GM21825 (cell line): ENCODE measurements at regions not wholly inside any gene's neighbourhood (a gene's known extent, or its start where the extent isn't known, plus 50 kb on each side); places are given as distances from the start of the nearest gene placed in this dataset.
"Not testable (repeated sequence)": the region's sequence is repeated elsewhere in the genome, so short reads cannot be mapped to it uniquely, and the experiment has no call there.

Source experiments
- ATAC-seq: cut with Tn5 transposase; IDR thresholded peaks from one replicate; pipeline ENCODE4 v1.9.1; 2021; ENCODE audit warnings: mild to moderate bottlenecking, moderate library complexity; ENCODE audit not compliant: unreplicated experiment

DNA sequence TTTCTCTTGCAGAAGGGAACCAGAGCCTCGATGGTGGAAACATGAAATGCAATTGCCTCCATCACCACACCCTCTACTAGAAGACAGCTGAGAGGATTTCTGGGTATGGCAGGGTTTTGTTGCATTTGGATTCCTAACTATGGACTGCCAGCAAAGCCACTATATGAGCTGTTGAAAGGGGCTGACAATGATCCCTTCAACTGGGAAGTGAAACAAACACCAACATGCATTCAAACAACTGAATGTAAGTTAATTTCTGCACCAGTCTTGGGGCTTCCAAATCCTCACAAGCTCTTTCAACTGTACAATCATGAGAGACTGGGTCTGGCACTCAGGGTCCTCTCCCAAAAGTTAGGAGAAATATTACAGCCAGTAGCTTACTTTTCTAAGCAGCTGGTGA lies 116.7 kb upstream of the PLCL2 start:
- ATAC-seq = no peak

DNA sequence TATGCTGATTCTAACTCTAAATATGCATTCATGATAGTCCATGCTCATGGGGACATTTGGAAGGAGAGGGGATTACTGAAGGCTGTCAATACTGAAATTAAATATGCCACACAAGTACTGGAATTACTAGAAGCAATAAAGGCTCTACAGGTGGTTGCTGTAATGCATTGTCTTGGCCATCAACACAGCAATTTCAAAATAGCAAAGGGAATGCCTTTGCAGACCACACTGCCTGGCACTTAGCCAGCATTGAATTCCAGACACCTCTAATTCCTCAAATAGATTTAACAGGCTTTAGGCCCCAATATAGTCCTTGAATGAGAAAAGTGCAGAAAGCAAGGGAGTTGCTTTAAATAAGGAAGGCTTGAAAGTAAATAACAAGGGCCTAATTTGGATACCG lies 115.8 kb upstream of the PLCL2 start:
- ATAC-seq = no peak

DNA sequence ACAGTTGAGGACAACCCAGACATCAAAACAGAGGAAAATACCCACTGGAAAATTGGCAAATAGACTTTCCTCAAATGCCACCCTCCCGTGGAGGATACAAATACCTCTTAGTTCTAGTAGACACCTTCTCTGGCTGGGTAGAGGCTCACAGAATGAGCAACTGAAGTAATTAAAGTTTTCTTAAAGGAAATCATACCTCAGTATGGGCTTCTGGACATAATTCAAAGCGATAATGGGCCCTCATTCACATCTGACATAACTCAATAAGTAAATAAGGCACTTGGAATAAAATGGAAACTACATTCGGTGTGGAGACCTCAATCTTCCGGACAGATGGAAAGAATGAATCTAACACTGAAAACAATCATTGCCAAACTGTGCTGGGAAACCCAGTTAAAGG lies 115.2 kb upstream of the PLCL2 start:
- no peak for ATAC-seq

DNA sequence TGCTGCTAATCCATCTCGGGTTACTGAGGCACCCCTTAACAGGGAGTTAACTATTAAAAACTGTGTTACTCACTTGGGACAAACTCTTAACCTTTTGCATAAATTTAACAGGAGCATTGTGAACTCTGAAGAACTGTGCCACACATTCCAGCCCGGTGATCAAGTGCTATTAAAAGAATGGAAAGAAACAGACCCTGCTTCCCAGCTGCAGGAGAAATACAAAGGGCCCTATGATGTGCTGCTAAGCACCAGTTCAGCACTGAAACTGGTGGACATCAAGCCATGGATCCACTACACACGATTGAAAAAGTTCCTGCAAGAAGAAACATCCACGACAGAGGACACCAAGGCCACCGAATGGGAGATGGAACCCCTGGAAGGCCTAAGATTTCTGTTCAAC lies 114.7 kb upstream of the PLCL2 start:
- no peak for ATAC-seq

DNA sequence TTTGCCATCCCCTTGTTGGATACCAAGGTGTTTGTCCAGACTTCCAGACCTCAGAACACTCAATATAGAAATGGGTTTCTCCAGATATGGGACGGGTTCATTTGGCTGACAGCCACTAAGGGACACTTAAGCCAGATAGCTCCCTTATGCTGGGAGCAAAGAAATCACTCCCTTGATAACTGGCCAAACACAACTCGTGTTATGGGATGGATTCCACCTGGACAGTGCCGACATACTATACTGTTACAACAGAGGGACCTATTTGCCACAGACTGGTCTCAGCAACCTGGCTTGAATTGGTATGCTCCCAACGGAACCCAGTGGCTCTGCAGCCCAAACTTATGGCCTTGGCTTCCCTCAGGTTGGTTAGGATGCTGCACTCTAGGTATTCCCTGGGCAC lies 114.0 kb upstream of the PLCL2 start:
- no peak for ATAC-seq

DNA sequence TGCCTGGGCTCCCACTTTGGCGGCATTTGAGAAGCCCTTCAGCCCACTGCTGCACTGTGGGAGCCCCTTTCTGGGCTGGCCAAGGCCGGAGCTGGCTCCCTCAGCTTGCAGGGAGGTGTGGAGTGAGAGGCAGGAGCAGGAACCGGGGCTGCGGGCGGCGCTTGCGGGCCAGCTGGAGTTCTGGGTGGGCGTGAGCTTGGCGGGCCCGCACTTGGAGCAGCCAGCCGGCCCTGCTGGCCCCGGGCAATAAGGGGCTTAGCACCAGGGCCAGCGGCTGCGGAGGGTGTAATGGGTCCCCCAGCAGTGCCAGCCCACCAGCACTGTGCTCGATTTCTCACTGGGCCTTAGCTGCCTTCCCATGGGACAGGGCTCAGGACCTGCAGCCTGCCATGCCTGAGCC lies 111.2 kb upstream of the PLCL2 start:
- ATAC-seq = not testable (repeated sequence)

DNA sequence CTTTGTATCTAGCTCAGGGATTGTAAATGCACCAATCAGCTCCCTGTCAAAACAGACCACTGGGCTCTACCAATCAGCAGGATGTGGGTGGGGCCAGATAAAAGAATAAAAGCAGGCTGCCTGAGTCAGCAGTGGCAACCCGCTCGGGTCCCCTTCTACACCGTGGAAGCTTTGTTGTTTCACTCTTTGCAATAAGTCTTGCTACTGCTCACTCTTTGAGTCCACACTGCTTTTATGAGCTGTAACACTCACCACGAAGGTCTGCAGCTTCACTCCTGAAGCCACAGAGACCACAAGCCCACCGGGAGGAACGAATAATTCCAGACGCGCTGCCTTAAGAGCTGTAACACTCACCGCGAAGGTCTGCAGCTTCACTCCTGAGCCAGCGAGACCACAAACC lies 110.2 kb upstream of the PLCL2 start:
- ATAC-seq = not testable (repeated sequence)

DNA sequence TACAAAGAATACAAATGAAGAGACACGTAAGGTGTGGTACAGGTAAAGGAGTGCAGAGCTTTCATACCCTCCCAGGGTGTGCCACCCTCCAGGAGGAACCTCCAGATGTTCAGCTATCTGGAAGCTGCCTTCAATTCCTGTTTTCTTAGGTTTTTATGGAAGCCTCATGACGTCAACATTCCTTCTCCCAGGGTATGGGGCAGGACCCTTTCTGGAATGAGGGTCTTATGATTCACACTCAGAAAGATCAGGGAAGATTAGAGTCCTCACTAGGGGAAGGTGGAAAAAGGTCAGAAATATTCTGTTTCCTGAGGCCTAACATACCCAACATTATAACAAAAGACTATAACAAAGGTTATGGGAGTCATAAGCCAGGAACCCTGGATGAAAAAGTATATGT lies 99.8 kb upstream of the PLCL2 start:
- ATAC-seq = no peak

DNA sequence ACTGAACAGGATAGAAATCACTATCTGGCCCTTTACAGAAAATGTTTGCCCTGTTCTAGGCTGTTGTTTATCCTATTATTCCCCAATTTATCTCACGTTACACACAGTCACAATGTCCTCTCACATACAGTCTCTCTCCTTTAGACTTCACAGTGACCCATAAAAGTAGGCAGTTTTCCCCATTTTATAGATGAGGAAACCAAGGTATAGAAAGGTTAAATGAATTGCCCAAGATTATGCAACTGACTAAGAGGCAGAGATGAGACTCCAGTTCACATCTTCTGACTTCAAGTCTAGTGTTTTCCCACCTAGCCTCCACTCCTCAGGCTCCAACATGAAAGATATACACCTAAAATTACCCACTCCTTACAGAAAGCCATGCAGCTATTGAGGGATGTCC lies 99.3 kb upstream of the PLCL2 start:
- ATAC-seq = no peak

DNA sequence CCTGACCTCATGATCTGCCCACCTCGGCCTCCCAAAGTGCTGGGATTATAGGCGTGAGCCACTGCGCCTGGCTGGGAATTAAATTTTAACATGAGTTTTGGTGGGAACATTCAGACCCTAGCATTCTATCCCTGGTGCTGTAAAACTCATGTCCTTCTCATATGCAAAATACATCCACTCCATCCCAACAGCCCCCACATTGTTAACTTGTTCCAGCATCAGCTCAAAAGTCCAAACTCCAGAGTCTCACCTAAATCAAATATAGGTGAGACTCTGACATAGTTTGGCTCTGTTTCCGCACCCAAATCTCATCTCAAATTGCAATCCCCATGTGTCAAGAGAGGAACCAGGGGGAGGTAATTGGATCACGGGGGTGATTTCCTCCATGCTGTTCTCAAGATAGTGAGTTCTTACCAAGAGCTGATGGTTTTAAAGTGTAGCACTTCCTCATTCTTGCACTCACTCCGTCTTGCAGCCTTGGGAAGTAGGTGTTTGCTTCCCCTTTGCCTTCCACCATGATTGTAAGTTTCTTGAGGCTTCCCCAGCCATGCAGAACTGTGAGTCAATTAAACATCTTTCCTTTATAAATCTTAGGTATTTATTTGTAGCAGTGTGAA lies 96.2 kb upstream of the PLCL2 start:
- no peak for ATAC-seq

DNA sequence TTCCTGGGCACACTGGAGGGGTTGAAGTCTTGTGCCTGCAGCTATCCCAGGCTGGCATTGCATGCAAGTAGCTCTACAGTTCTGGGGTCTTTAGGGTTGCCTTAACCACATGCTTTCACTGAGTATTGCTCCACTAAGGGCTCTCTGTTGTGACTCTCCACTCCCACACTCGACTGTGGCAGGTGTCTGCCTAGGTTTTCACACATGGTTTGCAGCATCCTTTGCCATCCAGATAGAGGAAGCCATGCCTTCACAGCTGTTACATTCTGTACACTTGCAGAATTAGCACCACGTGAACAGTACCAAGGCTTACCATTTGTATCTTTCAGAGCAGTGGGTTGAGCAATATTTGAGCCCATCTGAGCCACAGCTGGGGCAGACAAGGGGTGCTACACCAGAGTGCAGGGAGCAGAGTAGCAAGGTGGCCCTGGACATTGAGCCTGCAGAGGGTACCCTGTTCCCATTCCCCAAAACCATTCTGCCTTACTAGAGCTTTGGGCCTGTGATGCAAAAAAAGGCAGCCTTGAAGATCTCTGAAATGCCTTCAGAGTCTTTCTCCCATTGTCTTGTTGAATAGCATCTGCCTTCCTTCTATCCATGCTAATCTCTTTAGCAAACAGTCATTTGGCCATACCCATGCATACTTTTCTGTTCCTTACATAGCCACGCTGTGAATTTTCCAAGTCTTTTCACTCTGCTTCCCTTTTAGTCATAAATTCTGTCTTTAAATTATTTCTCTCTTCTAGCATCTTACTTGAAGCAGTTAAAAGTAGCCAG lies 95.2 kb upstream of the PLCL2 start:
- no peak for ATAC-seq

DNA sequence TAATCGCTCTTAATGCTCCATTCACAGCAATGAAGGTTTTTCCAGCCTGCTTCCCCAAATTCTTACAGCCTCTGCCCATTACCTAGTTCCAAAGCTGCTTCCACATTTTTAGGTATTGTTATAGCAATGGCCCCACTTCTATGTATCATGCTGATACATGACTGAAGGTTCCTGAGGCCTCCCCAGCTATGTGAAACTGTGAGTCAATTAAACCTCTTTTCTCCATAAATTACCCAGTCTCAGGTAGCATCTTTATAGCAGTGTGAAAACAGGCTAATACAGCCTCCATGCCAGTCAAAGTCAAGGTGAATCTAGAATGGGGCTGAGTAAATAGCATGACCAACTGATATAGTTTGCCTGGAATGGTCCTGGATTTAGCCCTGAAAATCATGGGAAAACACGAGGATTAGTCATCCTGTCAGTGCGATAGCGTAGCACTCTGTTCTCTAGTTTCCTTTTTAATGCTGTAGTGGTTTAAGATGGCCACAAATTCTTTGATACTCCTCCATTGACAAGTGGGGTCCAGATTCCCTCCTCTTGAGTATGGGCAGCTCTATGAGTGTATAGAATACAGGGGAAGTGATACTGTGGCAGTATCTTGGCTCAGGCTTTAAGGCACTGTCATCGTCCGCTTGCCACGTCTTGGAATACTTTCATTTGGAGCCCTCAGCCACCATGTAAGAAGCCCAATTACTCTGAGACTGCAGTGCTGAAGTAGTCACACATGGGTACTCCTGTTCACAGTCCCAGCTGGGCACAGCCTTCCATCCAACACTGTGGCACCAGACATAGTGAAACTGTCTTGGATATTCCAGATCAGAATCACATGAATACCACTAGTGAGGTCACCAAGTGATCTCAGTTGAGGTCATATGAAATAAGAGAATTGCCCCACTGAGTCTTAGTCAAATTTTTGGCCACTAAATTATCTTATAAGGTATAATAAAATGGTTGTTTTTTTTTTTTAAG lies 94.0 kb upstream of the PLCL2 start:
- ATAC-seq = no peak

DNA sequence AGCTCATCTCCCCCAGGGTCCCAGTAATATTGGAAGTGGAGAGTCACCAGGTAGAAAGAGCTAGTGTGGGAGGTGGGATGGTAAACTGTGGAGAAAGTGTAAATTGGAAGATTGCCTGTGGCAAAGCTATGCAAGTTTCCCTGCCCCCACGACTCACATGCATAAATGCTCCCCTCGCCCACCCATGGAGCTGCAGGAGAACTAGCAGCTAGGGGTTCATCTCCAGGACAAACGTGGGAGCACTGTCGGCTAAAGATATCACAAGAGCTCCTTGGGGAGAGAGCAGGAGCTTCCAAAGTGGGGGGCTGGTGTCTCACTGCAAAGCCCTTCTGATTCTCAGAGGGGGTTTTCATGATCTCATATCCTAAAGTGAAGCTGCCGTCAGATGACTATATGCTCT lies 91.4 kb upstream of the PLCL2 start:
- ATAC-seq = no peak

DNA sequence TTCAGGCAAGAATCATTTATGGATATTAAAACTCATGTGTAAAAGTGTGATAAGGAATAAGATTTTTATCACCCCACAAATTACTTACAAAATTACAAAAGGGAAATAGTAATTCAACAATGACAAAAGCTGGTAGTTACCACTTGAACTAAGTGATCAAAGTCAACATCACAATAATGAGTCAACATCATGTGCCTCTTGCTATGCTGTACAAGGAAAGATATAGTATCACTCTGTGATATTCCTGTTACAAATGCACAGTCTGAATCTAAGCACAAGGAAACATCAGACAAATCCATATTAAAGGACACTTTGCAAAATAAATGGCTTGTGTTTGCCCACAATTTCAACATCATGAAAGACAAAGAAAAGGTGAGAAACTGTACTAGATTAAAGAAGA lies 90.5 kb upstream of the PLCL2 start:
- ATAC-seq = no peak

DNA sequence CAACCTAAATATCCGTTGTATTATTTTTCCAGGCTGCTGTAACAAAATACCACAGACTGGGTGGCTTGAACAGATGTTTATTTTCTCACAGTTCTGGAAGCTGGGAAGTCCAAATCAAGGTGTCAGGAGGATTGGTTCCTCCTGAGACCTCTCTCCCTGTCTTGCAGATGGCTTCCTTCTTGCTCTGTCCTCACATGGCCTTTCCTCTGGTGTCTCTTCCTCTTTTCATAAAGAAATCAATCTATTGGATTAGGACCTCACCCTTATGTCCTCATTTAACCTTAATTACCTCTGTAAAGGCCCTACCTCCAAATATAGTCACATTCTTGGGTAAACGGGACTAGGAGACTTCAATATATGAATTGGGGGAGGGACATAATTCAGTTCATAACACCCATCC lies 89.2 kb upstream of the PLCL2 start:
- no peak for ATAC-seq

DNA sequence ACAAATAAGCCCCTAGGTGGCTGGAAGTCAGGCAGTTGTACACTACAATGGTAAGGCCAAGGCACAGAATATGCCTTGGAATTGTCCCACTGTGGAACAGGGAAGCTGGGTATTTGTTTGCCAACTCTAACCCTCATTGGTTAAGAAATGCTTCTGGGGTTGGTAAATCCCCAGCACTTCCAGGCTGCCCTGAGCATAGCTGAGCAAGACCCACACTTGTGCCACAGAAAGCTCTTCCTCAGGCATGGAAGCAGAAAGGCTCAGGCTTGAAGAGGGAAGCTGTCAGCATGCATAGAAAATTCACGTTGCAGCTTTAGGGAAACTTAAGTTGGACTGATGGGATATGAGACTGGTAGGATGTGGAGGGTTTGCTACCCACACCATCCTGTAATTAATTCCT lies 86.9 kb upstream of the PLCL2 start:
- ATAC-seq = no peak

DNA sequence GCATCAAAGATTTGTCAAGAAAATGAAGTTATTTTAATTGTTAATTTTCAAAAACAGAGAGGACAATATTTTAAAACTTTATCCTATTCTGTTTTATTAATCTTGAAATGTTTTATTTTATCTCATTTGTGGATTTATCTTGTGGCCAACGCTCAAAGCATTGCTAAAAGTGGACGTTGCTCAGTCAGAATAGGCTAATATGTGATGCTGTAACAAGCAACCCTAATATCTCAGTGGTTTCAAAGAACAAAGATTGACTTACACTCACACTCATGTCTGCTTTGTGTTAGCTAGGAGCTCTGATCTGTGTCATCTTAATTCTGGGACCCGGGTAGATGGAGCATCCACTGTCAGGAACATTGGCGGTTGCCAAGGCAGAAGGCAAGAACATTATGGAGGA lies 86.0 kb upstream of the PLCL2 start:
- ATAC-seq = no peak

DNA sequence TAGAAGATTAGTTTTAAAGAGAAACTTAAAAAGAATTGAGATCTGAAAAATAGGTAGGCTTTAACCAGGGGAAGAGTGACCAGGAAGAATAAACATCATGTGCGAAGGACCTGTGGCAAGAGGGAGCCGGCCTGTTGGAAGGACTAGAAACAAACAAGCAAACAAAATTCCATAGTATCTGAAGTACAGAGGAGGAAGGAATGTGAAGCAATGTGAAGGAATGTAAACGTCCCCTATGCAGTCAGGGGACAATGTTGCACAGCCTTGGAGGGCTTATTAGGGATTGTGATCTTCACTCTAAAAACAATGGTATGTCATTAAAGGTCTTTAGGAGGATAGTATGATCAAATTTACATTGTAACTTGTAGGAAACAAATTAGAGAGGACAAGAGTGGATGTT lies 84.4 kb upstream of the PLCL2 start:
- no peak for ATAC-seq

DNA sequence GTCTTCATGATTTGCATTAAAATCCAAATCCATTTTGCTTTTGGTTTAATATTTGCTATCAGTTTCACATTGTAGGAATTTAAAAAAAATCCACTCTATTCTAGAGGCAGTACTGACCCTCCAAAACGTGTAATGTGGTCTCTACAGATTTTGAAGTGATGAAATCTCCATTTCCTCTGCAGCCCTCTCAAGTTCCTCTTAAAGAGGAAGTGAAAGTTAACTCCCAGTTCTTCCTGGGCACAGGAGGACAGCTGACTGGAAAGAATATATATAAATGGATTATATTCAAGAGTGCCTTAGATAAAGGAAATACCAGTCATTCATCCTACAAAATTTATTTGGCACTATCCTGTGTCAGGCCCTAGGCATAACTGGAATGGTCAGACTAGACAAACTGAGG lies 83.5 kb upstream of the PLCL2 start:
- peak; percentile 40 for ATAC-seq

DNA sequence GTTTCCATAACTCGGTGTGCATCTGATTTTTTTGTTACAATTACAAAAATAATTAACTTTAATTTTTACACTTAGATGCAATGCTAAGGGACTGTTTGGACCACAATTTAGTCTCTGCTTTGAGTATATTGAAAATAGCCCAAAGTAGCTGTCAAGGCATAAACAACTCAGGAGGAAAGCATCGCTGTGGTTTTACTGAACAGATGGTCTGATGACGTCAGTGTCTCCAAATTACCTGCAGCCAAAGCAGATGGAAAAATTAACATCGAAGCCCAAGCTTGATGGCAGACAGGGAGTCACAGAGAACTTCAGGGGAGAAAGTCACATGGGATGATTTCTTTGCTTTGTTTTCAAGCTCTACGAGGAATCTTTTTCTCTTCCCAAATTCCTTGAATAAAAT lies 83.1 kb upstream of the PLCL2 start:
- peak; percentile 30 for ATAC-seq

DNA sequence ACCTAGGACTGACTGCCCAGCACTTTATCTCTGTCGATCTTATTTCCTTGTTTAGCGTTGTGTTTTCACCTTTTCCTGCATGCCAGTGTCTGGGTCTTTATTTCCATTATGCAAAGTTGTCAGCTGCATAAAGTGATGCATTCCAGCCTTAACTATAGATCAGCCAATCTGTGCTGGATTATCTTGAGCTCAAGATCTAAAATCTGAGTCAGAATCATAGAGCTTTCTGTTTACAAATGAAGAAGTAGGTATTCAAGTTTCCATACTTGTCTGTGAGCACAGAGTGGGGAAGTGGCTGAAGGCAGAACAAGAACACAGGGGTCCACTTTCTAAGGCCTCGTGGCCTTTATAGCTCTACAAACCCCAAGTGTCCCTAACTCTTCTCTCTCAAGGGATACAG lies 82.4 kb upstream of the PLCL2 start:
- peak; percentile 66 for ATAC-seq

DNA sequence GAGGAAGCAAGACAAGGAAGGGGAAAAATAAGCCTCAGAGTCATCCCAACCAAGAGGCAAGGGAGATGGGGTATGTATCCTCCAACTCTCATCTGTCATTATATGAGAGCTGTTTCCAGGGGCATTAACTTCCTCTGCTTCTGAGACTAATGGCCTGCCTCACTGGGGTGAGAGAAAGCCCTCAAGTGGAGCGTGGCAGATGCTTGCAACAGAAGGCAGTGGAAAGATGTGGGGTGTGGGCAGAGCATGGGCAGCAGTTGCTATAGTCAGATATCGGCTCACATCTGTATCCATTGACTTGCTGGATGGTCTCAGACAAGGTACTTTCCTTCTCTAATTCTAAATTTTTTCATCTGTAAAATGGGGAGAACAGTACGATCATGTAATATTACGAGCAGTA lies 81.7 kb upstream of the PLCL2 start:
- ATAC-seq = no peak
